Left ventricle myocardium inferior (tissue), 1 donor: ENCODE measurements at regions not wholly inside any gene's neighbourhood (a gene's known extent, or its start where the extent isn't known, plus 50 kb on each side); places are given as distances from the start of the nearest gene placed in this dataset.

Source experiments
- DNase-seq: peaks from one replicate; pipeline ENCODE4 v3.0.0-alpha.2; 2020
- H3K27ac ChIP-seq: fragments of 200-600 bp; replicated peaks from 2 replicates; pipeline ENCODE4 v1.8.0; 2021
- H3K27me3 ChIP-seq: fragments of 200-600 bp; 2 replicates; pipeline ENCODE4 v1.8.0; 2021; ENCODE audit warnings: low read depth
- H3K36me3 ChIP-seq: fragments of 200-600 bp; 2 replicates; pipeline ENCODE4 v1.8.0; 2021
- H3K4me1 ChIP-seq: fragments of 200-600 bp; 2 replicates; pipeline ENCODE4 v1.8.0; 2021
- H3K4me3 ChIP-seq: fragments of 200-600 bp; 2 replicates; pipeline ENCODE4 v1.8.0; 2021; ENCODE audit warnings: mild to moderate bottlenecking, moderate library complexity
- H3K9me3 ChIP-seq: fragments of 200-600 bp; replicated peaks from 2 replicates; pipeline ENCODE4 v1.8.0; 2021
- intact Hi-C: fragments of 100-400 bp; cut with micrococcal nuclease; formaldehyde crosslinking; loops from one replicate; pipeline ENCODE4 v1.11.0; 2022
- TF ChIP-seq, protein P1 (sequence below): fragments of 200-600 bp; IDR thresholded peaks from 2 replicates; pipeline ENCODE4 v1.8.0; 2021; ENCODE audit warnings: antibody characterized with exemption, mild to moderate bottlenecking, borderline replicate concordance
- donor health status: DM: no; HTN: yes; CAD: no; lungs with severe emphysema.

DNA sequence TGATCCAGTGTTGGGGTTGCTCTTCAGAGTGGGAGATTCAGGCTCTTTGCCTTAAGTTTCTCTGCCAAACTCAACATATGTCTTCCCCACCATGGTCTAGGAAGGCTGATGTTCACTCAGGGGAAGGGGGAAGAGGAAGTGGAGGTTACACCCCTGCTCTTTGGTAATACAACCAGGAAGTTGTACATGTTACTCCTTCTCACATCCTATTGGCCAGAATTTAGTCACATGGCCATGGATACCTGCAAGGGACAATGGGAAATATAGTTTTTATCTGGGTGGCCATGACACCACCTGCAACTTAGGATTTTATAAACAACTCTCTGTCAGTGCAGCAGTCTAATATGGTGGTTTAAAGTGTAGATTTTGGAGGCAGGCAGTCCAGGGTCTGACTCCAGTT, 150.9 kb downstream of the TBX5 start:
- H3K36me3 ChIP-seq, result no peaks in the 10 kb centered on the region
- intact Hi-C loops, result no loop called here
- no peak for DNase-seq
- H3K9me3 ChIP-seq, result no peaks in the 10 kb centered on the region
- H3K27ac ChIP-seq, result no peak overlapping the region
- peaks cover 12% of the 10 kb centered on the region for H3K27me3 ChIP-seq
- H3K4me3 ChIP-seq, result no peak overlapping the region
- TF ChIP-seq, protein P1, sequence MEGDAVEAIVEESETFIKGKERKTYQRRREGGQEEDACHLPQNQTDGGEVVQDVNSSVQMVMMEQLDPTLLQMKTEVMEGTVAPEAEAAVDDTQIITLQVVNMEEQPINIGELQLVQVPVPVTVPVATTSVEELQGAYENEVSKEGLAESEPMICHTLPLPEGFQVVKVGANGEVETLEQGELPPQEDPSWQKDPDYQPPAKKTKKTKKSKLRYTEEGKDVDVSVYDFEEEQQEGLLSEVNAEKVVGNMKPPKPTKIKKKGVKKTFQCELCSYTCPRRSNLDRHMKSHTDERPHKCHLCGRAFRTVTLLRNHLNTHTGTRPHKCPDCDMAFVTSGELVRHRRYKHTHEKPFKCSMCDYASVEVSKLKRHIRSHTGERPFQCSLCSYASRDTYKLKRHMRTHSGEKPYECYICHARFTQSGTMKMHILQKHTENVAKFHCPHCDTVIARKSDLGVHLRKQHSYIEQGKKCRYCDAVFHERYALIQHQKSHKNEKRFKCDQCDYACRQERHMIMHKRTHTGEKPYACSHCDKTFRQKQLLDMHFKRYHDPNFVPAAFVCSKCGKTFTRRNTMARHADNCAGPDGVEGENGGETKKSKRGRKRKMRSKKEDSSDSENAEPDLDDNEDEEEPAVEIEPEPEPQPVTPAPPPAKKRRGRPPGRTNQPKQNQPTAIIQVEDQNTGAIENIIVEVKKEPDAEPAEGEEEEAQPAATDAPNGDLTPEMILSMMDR, result no peak
- no peaks in the 10 kb centered on the region for H3K4me1 ChIP-seq

DNA sequence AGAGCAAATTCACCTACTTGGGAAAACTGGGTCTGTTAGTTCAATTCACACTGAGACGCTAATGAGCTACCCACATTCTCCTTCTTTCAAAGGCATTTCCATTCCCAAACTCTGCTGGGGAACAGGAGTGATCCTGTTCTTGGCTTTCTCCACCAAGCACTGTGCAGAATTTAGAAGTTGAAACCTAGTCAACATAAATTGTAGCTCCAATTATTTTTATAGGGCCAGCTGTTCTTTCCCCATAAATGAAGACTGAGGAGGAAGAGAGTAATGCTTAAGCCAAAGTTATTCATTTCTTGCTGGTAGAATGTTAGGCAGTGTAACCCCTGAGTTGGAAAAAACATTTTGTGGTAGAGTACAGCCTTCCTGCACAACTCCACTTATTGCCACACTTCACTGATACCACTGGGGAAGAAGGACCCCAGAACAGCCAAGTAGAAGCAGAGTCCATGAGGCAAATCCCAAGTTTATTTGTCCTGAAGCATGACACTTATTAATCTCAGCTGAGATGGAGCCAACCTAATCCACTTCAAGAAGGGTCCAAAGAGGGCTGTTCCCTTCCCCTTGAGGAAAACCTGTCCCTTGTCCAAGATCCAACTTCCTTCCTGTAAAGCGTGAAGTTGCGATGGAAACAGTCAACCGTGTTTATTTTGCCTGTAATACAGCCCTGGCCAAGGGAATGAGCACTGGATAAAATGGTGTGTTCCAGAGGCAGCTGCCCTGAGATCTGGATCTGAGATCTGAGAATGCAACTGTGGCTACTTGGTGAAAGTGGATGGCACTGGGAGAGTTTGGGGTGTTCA, 151.8 kb downstream of the TBX5 start:
- no peak for DNase-seq
- no peaks in the 10 kb centered on the region for H3K9me3 ChIP-seq
- no peak overlapping the region for H3K4me3 ChIP-seq
- TF ChIP-seq, protein P1, result no peak
- intact Hi-C loops, result no loop called here
- peaks cover 12% of the 10 kb centered on the region for H3K27me3 ChIP-seq
- no peak overlapping the region for H3K27ac ChIP-seq
- no peaks in the 10 kb centered on the region for H3K36me3 ChIP-seq
- no peaks in the 10 kb centered on the region for H3K4me1 ChIP-seq

DNA sequence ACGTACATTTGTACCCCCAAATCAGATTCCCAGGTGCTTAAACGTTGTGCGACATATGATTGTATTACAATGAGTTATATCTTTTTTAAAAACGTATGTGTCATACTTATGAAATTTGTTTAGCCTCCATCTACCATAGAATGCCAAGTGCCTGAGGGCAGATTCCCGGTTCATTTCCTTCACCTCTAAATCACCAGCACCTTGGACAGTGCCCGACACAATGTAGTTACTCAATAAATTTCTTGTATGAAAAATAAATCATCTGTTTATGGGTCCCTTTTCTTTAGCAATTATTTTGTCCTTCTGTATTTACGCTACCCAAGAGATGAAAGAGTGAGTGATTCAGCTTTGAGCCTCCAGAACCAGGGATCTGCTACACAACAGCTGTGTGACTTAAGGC, 157.4 kb downstream of the TBX5 start:
- Histone ChIP-seq H3K4me1 (no peaks in the 10 kb centered on the region), H3K4me3 (no peak overlapping the region), H3K36me3 (no peaks in the 10 kb centered on the region), H3K27ac (no peak overlapping the region), H3K27me3 (peaks cover 17% of the 10 kb centered on the region), H3K9me3 (no peaks in the 10 kb centered on the region)
- TF ChIP-seq, protein P1, result no peak
- intact Hi-C loops, result no loop called here
- DNase-seq, result no peak

DNA sequence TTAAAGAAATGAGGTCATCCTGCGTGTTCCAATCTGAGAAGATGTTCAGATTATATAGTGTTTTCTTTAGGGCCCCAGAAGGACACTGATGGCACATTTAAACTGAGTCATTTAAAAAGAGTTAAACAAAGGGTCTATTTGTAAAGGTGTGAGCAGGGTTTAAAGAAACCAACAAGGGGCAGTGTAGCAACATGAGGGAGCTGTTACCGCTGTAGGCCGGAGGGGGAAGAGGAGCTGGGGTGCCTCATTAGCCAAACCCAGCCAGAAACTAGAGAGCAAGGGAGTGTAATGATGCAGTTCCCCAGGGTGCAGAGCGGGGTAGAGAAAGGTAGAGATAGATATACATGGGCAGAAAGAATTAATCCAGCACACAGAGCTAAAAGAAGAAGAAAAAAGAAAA, 160.4 kb downstream of the TBX5 start:
- TF ChIP-seq, protein P1, result peak; percentile 57
- no peaks in the 10 kb centered on the region for H3K36me3 ChIP-seq
- peaks cover 3% of the 10 kb centered on the region for H3K4me1 ChIP-seq
- H3K4me3 ChIP-seq, result no peak overlapping the region
- DNase-seq, result no peak
- H3K27ac ChIP-seq, result no peak overlapping the region
- intact Hi-C loops, result no loop called here
- H3K9me3 ChIP-seq, result no peaks in the 10 kb centered on the region
- H3K27me3 ChIP-seq, result peaks cover 23% of the 10 kb centered on the region

DNA sequence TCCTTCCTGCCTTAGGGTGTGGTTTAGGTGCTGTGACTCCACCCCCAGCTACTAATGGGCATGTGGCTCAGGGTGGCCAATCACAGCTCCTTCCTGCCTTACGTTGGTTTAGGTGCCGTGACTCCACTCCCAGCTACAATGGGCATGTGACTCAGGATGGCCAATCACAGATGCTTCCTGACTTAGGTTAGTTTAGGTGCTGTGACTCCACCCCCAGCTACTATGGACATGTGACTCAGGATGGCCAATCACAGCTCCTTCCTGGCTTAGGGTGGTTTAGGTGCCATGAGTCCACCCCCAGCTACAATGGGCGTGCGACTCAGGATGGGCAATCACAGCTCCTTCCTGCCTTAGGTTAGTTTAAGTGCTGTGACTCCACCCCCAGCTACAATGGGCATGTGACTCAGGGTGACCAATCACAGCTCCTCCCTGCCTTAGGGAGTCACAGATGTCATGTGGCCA, 163.9 kb downstream of the TBX5 start:
- Histone ChIP-seq H3K4me3 (no peak overlapping the region), H3K4me1 (peaks cover 36% of the 10 kb centered on the region), H3K27me3 (peaks cover 23% of the 10 kb centered on the region), H3K36me3 (no peaks in the 10 kb centered on the region), H3K9me3 (no peaks in the 10 kb centered on the region), H3K27ac (no peak overlapping the region)
- TF ChIP-seq, protein P1, result no peak
- no peak for DNase-seq
- intact Hi-C loops, result no loop called here
